ENCODE measurements at regions not wholly inside any gene's neighbourhood (a gene's known extent, or its start where the extent isn't known, plus 50 kb on each side); places are given as distances from the start of the nearest gene placed in this dataset.

DNA sequence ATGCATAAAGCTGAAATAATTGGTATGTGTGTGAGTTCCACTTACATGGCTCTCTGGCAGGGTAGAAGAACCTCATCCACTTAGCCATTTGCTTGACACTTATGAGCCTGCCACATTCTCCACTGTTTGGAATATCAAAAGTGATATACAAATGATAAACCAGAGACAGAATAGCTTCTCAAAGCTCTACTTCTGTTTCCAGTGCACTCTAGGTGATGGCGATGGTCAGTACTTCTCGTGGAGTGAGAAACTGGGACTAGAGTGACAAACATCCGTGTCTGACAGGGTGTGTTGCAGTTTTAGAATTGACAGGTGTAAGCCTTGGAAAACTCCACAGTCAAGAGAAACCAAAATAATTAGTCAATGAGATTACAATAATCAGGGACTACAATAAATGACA, 935.8 kb upstream of the TYRP1 start:
- no peak for TF ChIP-seq GATA2 (IDR thresholded peaks at IDR 0.05; ENCODE audit: low read depth, low read length)
- TF ChIP-seq GATA3 (IDR thresholded peaks at IDR 0.05; ENCODE audit: low read depth, low read length) = no peak
